ENCODE measurements at regions not wholly inside any gene's neighbourhood (a gene's known extent, or its start where the extent isn't known, plus 50 kb on each side); places are given as distances from the start of the nearest gene placed in this dataset.

DNA sequence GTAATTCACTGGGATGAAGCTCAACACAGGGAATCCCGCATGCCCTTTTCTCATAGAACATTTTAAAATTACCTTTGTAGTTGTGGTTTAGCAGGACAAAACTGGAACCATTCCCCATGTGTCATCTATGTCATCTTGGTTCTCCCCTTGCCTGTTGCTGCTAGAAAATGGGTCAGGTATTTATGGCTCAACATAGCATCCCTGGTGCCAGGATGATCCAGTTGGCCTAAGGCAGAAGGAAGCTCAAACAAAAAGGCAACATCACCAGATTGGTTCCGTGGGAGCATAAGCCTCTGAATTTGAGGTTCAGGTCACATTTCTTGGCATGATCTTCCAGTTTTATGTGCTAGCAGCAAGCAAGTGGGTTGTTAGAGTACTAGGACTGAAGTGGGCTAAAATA lies 552.6 kb upstream of the BOD1L1 start:
- no peak for DNase-seq

DNA sequence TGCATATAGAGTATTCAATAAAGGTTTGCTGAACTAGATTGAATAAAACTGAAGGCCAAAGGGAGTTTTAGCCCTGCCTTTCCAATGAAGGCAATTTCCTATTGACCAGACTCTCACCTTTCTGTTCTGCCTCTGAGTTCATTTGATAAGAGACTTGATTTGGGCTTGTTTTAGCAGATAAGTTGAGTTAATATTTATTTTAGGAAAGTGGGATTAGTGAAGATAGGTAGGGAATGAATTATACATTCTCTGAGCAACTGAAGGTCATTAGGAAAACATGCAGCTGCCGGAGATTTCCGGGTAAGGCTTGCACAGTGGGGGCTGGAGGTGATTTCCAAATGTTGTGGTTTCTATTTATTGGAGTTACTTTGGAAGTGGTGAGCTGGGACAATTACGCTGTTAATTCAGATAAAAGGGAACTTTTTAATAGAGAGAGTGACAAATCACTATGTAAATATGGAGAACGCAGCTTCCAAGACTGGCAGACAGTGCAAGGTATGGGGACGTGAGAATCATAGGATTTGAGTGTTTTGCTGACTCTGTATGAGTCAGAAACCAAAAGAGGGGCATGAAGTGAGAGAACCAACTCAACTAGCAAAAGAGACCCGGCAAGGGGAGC lies 553.6 kb upstream of the BOD1L1 start:
- DNase-seq = no peak

DNA sequence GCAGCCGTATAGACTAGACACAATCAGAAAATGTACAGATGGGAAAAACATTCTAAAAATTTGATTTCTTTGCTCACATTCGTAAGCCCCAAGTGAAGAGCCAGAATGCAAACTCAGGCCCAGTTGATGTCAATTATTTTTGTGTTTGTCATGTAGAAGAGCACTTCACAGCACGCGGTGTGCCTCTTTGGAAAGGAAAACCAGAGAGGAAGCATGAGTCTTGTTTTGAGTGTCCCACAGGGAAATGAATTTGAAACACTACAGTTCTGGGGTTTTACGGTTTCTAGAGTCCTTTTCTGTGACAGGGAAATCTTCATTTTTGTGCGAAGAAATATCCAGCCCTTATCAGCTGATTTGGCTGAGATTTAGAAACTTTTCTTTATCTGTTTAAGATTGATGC lies 554.6 kb upstream of the BOD1L1 start:
- DNase-seq = no peak

DNA sequence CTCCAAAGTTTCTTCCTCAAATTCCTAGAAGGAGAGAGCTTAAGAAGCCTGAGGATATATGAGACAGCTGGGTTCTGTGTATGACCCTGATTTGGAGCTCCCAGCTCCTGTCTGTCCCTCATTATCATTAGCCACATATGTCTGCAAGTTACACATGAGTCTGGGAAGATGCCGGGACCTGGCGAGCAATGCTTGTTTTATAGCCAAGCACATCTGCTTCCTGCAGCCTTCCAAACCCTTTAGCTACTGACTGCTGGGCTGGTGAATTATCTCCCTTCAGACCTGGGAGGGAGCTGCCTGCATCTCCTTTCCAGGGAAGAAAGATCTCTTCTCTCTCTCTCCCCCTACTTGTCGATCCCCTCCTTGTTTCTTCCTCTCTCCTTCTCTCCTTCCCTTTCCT lies 556.7 kb upstream of the BOD1L1 start:
- peak; percentile 58 for DNase-seq

DNA sequence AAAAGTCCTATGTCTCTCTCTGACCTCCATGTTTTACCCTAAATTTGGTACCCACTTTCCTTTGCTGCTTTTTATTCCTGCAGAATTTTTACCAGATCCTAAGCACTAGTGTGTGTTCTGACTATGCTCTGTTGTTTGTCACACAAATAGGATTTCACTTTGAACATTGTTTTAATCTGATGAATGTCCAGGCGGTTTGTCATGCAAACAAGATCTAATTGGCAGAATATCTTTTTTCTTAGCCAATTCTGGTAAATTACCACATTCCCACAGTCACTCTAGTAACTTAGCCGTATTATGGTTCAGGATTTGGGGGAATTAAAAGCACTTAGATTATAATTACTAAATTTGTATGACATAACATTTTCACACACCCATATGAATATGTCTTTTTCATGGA lies 557.2 kb upstream of the BOD1L1 start:
- DNase-seq = no peak

DNA sequence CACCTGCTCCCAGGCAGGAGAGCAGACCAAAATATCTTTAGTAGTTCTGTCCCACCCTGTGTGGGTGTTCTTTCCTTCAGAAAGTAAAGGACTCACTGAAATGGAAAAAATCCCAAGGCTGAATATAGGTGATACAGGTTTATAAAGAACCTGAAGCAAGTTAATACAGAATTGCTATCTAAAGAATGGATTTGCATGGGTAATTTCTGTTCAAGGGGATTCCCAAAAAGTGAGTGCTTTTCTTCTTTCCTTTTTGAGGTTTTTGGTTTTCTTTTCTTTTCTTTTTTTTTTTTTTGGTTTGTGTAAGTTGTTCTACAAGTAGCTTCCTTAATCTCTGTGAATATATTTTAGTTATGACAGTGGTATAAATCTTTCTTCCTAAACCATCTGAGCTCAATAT lies 560.7 kb upstream of the BOD1L1 start:
- DNase-seq = no peak

DNA sequence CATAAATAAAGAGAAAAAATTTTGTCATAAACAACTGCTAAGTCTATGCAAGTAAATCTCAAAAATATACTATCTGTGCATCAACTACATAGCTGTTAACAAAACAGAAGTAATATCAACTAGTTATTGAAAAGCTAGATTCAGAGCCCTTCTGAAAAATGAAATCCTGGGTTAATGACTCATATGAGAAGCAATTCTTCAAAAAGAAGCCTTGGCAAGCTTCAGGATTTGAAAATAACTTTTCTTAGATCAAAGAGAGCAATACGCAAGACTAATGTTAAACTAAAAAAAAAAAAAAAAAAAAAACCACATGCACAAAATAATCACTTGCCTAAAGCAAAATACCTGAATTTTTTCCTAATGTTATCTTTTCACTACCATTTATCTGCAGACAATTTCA lies 566.1 kb upstream of the BOD1L1 start:
- no peak for DNase-seq

DNA sequence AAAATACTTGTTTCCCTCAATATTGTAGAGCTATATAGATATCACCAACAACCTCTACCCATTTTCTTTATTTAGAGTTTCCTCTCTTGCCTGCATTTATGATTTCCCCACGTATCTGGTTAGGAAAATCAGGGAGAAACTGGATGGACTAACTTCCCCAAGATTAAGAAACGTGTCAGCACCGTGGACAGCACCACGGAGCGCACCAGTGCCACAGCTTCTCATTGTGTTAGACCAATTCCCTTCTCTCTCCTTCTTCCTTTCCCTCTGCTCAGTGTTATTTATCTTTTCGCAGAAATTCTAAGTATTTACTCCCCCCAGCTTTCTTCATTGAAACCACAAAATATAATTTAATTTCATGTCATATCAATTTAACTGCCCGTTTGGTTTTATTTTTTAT lies 568.6 kb upstream of the BOD1L1 start:
- DNase-seq = peak; percentile 63

DNA sequence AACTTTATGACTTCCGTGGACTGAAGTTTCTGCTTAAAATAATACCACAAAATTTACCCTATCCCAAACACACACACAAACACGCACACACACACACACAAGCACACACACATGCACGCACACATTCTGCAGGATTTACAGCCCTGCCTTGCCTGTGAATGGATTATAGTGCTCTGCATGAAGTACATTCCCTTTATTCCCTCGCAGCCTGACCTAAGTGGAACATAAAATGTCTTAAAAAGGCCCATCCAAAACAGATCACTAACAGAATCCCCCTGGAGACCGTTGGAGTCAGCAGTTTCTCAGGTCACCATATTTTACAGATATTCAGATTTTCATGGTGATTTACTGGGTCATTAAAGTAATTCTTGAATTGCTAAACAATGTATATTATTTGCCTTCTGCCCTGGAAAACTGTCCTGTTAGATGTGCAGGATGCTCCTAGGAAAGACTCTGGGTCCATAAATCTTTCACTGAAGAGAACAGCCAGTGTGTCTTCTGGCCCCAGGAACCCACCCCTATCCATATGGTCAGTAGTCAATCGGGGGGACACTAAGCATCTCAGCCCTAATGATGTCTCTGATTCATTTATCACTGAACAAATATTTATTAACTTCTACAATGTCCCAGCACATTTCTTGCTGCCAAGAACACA lies 587.7 kb upstream of the BOD1L1 start:
- no peak for DNase-seq

DNA sequence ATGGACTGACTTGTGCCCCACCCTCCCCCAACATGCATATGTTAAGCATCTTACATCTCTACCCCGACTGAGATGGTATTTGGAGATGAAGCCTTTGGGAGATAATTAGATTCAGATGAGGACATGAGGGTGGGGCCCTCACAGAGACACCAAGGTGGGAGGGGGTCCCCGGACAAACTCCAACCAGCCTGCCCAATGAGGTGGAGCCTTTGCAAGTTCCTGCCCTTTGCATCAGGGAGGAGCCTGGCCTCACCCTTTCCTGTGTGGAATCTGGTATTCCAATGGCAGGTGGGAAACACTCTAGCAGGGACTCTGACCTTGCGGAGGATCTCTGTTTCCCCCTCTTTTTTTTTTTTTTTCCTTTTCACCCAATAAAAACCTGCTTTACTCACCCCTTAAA lies 589.9 kb upstream of the BOD1L1 start:
- no peak for DNase-seq

DNA sequence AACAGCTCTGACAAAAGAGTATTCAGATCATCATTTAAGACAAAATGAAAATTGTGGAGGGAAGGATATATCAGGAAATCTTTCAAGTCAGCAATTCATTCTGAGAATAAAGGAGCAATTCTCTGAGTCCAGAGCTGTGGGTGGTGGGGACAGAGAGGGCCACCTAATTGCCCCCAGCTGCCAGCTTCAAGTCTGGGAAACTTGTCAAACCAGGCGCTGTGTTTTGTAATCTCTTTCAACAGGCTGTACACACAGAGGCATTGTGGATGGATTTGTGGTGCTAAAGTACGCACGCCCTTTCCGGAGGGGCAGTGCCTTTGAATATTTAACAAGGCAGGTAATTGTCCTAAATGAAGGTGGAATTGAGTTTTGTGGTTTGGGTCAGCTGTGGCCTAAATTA lies 591.1 kb upstream of the BOD1L1 start:
- peak; percentile 45 for DNase-seq

DNA sequence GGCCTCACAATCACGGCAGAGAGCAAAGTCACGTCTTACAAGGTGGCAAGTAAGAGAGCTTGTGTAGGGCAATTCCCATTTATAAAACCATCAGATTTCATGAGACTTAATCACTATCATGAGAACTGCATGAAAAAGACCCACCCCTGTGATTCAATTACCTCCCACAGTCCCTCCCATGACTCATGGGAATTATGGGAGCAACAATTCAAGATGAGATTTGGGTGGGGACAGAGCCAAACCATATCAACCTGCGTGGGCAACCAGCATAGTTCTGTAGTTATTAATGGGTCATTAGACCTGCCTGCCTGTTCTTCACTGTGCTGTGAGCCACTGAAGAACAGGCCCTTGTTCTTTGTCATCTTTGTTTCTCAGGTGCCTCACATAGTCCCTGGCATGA lies 593.7 kb upstream of the BOD1L1 start:
- no peak for DNase-seq

DNA sequence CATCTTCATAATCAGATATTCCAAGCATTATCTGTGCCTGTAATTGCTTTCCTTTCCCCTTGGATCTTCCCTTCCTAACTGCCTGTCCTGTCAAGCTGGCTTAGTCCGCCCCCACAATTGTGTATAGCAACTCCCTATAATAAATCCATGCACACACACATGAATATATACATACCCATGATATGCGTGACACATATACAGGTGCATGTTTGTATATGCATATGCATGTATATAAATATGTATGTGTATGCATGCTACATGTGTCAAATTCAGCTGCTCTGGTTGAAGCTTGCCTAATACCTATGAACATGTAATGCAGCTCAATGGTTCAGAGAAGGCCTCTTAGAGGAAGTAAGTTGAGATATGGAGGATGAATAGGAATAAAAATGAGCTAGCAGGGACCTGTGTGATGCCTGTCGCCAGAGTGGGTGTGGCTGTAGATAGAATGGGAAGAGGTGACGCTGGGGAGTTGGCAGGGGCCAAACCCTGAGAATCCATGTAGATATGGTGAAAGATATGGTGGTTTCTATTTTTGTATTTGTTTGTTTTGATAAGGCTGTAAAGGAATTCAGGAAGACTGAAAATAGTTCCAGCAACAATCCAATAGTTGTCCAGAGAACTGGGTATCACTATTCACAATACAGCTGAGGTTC lies 595.0 kb upstream of the BOD1L1 start:
- DNase-seq = no peak

DNA sequence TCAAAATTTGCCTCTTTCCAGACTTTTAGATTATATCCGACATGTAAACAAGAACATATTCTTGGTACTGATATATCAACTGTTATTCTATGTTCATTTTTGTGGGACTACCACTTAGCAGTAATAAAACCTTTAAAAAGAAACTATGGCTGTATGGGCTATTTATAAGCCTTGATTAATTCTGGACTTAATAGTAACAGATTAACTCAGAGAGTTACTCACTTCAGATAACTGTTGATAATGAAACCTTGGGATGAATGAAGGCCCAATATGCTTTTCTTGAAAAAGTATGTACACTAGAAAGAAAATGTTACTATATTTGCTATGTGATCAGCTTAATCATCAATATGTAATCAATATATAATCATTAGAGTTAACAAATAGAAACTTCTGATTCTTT lies 595.9 kb upstream of the BOD1L1 start:
- no peak for DNase-seq

DNA sequence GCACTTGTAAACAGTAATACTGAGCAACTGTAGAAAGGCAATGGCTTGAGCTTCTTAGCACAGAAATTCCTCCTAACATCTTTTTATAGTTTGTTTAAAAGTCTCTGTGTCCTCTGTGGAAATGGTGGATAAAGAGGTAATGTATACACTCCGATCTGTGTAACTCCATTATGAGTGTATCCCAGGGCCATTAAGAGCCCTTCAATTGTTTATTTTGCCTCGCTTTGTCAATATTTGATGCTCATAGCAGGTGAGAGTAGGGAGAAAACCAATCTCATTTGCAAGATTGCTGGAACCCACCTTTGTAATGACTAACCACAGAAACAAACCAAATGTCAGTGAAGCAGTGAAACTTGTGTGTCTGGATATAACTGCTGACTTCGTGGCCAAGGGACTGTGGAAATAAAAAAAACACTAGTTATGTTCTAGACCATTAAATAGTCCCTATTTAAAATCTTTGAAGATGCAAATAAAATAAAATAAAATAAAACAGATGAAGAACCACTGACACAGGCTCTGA lies 598.2 kb upstream of the BOD1L1 start:
- no peak for DNase-seq

DNA sequence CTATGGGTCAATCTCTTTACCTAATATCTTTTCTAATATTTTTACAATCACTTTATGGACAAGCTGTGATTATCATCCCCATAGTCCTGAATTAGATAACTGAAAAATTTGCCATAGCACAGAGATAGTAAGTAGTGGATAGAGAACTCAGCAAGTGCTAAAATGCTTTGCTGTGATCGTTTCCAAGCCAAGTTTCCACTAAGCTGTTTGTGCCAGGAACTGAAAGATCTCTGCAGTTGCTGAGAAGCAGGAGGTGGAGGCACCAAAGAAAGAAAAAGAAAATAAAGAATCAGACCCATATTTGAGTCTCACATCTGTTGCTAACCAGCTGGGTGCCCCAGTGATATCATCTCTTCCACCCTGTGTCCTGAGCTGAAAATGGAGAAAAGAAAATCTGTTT lies 605.6 kb upstream of the BOD1L1 start:
- no peak for DNase-seq

DNA sequence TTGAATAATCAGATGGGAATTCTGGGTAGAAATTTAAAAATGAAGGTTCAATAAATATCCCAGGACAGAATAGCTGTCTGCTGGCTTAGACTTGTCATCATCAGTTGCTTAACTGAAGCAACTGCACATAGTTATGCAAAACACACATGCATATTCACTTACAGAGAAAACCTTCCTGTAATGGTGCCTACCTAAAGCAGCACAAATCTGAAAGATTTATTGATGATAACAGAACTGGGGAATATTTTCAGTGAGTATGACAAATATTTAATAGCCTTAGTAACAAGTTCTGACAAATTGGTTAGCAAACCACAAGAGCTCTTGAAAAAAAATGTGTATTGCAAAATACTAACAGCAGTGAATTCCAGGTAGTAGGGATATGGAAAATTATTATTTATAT lies 606.8 kb upstream of the BOD1L1 start:
- DNase-seq = no peak

DNA sequence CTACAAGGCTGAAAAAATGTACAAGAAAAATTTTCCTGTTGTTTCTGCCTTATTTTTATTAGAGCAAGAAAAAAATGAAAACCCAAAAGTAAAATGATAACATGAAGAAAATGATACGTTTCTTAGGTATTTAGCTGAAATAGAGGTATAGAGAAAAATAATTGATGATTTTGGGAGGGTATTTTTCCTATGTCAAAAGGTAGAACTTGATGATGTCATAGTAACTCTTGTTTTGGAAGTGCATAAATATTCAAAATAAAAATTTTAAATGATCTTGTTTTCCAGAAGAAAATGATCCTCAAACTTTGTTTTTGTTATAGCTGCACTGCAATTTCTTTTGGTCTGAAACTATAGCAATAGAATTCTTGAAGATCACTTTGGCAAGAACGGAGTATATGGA lies 608.8 kb upstream of the BOD1L1 start:
- DNase-seq = no peak

DNA sequence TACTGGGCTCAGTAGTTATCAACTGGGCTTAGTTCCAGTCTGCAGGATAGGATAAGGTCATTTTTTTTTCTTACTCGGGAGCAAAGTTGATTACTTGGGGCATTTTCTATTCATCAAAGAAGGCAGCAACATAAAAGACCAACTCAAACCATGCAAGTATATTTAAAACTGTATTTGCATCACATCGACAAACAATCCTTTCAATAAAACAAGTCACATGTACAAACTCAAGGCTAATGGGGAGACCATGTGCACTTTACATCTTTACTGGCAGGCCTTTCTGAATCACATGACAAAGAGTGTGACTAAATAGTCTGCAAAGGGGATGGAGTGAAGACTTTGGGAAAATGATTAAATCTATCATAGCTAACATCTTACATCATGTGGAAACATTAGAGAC lies 610.4 kb upstream of the BOD1L1 start:
- DNase-seq = no peak

DNA sequence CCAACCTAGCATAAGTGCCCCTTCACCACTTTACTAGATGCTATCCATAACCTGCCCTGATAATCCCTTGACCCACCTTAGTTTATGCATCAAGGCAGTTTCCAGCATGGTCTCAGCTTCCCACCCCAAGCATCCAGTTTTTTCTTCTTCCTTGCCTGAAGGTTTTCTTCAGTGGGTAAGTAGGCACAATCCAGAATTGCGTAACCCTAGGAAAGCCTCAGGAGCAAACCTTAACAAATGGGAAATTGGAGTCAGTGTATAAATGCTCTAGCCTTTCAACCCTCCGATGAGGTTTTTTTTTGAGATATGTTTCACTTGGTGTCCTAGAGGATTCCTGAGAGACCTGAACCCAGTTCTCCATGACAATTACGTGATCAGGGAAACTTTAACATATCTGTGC lies 614.0 kb upstream of the BOD1L1 start:
- DNase-seq = no peak

DNA sequence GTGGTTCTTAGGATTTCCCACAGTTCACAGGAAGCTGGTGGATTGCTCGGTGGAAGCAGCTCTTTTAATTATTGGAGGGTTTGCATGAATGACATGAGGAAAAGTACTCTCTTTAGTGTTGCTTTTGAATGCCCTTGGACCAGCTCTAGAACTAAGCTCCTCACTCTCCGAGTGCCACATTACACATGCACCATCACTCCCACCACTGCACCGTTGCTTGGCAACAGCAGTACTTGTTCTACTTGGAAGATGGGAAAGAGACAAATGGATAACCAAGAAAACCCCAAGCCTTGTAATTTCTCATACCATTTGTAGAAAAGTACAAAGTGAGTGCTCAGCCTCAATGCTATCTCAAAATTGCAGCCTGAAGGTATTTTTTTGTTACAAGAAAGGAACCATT lies 620.2 kb upstream of the BOD1L1 start:
- DNase-seq = no peak

DNA sequence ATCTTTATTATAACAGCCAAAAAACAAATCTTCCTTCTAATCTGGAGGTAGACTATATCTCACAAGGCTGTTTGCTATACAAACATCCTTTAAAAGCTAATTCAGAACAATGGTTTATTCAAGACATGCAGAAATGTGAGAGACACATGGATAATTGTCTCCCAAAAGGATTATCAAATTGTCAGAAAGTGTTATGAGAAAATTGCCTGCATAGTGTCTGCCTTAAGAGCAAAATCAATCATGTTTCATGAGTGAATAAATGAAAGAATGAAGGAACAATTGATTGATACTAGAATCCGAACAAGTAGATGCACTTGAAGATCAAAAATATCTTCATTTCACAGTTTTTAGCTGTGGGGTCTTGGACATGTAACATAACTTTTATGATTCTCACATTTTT lies 621.7 kb upstream of the BOD1L1 start:
- DNase-seq = no peak

DNA sequence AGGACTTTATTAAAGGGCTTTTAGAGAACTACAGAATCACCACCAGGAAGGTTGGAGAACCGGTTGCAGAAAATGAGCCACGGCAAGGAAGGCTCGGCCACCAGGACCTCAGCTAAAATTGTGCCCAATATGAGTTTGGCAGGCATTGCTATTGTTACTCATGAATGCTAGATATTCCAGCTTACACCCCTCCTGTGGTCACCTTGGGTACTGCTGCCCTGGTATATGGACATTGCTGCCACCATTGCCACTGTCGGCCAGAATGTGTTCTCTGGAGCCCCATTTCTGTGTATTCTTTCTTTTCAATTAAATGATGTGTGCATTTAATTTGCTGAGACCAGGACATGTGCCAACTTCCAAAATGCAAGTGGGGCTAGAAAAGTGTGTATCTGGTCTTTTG lies 626.7 kb upstream of the BOD1L1 start:
- DNase-seq = no peak

DNA sequence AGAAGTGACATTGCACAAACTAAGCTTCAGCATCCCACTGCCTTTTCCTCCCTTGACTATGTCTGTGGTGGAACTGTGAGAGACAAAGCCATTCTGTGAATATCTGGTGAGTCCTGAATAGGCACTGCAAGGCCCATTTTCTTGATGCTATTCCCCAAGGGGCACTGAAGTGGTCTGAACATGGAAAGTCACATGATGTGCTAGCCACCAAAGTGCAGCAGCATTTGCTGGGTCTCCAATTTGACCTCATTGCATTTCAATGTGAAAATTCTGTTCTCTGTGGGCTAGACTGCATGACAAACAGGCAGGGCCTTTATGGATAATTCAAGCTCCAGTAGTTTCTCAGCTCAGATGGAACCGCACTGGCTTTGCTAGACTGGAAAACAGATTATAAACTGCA lies 627.4 kb upstream of the BOD1L1 start:
- DNase-seq = no peak

All from tongue (tissue), 1 donor.